ENCODE measurements at regions not wholly inside any gene's neighbourhood (a gene's known extent, or its start where the extent isn't known, plus 50 kb on each side); places are given as distances from the start of the nearest gene placed in this dataset.
"Not testable (repeated sequence)": the region's sequence is repeated elsewhere in the genome, so short reads cannot be mapped to it uniquely, and the experiment has no call there.

GRCh38 chr4:64216741-64217140 lies 192.5 kb downstream of the TECRL start:
- no peak for DNase-seq

DNA sequence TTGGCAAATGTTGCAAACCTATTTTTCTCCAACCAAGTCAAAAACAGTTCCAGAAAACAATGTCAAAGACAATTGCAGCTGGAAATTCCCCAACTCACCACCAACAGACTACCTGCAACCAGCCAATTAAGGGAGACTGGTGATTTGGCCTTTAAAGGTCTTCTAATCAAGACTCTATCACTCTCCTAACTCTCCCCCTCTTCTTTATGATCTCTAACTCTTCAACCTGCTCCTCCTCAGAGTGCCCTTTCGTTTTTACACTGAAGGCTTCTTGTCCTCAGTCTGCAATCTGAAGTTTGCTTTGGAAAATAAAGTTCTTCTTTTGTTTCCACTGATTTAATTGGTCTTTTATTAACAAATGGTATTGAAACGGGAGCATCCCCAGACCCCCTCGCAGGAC lies 203.9 kb downstream of the TECRL start:
- DNase-seq, result no peak

DNA sequence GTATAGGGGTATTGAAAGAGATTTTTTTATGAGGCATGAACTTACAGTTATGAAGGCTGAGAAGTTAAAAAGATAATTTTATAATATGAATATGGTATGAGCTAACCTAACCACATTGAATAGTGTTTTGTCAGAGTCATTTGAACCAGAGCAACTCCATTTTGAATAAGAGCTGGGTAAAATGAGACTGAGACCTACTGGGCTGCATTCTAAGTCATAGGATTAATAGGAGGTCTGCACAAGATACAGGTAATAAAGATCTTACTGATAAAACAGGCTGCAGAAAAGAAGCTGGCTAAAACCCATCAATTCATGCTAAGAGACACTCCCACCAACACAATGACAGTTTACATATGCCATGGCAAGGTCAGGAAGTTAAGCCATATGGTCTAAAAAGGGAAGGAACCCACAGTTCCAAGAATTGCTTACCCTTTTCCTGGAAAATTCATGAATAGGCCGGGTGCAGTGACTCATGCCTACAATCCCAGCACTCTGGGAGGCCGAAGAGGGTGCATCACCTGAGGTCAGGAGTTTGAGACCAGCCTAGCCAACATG lies 209.2 kb downstream of the TECRL start:
- DNase-seq, result no peak

DNA sequence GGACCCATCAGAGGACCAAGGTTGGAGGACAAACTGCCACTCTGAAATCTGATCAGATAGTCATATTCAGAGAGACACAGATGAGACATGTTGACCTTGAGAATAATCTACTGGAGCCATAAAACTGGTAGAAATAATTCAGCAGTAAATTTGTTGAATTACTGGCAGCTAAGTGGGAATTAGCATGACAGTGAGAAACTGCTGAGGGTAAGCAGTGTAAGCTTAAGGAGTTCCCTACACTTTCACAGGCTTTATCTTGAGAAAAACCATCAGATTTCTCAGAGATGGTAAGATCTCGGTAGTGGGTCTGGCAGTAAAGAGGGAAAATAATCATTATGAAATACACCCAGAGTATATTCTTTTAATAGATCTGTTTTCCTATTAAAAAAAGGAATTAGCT lies 213.7 kb downstream of the TECRL start:
- no peak for DNase-seq

DNA sequence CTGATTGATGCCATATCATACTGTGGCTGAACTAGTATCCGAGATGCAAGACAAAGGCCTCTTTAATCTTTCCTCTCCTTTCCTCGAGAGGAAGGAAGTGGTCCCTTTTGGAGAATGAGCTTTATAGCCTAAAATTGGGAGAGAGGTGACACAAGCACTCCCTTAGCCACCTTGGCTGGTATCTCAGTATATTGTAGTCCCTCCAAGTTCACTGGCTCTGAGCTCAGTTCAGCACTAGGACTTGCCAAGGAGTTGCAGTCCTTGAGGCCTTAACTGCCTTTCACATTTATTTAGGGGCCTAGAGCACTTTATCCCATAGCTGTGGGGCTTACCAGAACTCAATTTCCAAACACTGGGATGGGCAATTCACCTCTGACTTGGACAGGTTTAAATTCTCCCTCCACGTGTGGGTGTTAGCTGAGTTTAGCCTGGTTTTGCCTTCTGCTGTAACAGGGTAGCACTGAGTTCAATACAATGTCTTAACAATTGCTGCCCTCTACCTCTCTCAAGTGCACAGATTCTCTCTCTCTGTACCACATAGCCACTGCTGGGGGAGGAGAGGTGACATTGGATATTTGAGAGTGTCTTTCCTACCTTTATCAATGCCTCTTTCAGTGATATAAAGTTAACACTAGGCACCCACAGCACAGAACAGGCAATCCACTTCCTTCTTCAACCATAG lies 216.4 kb downstream of the TECRL start:
- no peak for DNase-seq

DNA sequence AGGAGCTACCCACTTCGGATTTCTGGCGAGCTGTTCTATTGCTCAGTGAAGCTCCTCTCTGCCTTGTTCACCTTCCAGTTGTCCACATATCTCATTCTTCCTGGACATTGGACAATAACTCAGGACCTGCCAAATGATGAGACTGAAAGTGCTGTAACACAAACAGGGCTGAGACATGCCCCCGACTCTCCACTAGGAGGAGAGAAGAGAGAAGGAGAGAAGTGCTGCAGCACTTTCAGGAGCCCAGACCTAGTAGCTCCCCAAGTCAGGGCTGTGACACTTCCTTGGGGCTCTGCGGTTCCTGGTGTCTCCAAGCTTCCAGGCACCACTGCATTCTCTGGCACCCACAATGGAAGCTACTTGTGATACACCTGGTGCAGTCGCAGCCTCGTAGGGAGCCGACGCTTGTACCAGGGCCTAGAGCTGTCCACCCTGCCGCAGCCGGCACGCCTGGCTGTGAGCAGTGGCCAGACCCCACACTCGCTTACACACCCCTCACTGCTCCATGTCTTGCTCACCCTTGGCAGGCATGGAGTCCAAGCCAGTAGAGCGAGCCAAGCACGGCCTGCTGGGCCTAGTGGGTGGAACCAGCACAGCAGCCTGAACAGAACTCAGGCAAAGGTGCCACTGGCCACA lies 234.9 kb downstream of the TECRL start:
- DNase-seq, result no peak

GRCh38 chr4:64166365-64166764 lies 242.9 kb downstream of the TECRL start:
- DNase-seq, result no peak

DNA sequence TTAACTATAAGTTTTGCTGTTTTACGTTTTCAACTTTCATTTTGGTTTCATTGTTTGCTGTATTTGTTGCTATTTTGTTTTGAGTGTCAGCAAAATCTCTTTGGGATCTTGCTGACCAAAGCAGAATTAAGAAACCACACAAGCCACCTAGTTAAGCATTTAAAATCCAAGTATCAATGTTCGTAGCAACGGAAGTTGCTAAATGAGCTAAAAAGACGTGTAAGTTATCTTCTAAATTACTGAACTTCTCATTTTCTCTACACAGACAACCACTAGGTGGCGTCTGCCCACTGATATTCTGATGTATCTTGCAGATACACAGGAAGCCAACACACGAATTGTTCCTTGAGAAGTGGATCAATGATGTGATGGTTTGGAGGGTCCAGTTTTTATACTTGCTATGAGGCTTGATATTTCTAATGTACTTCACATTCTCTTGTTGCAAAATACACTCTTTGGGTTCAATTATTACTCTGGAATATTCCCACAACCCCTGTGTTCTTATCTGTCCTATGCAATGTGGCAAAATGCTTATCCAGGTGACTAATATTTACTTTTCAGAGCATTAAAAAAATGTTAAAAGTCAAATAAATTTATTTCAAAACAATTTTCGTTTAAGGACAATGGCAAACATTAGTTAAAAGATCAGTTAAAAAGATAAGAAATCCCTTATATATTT lies 250.5 kb downstream of the TECRL start:
- peak; percentile 68 for DNase-seq

DNA sequence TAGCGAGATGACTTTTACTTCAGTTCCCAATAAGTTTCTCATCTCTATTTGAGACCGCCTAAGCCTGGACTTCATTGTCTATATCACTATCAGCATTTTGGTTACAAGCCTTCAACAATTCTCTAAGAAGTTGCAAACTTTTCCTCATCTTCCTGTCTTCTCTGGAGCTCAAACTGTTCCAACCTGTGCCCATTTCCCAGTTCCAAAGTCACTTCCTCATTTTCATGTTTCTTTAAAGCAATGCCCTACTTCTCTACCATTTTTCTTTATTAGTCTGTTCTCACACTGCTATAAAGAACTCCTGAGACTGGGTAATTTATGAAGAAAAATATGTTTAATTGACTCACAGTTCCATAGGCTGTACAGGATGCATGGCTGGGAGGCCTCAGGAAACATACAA lies 251.9 kb downstream of the TECRL start:
- no peak for DNase-seq

GRCh38 chr4:64156253-64156652 lies 253.0 kb downstream of the TECRL start:
- DNase-seq, result no peak

- no peak for DNase-seq
Observed at GRCh38 chr4:64146030-64146429, 263.2 kb downstream of the TECRL start.

- no peak for DNase-seq
Observed at GRCh38 chr4:64144994-64145393, 264.3 kb downstream of the TECRL start.

DNA sequence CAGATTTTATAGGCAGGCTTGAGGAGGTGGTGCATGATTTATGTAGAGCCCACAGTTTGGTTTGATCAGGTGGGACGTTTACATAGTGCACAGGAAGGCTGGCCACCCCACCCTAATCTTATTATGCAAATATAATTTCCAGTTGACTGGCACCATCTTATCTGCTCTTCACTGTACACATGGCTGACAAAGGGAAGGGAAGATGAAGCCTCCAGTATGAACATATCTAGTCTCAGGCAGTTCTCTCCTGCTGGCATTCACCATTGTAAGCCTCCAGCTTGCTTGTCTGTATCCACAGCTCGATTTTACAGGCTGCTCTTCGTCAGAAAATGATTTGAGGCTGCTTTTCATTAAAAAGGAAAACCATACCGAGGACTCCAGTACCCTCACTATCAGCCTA lies 278.3 kb downstream of the TECRL start:
- no peak for DNase-seq

DNA sequence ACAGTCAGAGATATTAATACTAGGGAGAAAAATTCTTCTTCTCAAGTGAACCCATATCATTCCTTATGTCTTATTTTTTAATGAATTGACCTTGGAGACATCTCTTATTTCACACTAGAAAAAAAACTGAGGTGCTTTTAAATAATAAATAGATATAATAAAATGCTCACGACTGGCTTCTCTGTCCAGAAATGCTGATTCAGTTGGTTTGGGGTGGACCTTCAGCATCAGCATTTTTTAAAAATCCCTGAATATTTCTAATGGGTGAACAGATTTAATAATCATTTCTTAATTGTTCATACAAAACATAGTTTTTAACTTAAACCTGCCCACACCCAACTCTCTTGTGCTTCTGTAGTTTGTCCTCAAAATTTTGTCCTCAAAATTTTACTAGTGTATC lies 283.9 kb downstream of the TECRL start:
- no peak for DNase-seq

GRCh38 chr4:64121803-64122202 lies 287.4 kb downstream of the TECRL start:
- no peak for DNase-seq

DNA sequence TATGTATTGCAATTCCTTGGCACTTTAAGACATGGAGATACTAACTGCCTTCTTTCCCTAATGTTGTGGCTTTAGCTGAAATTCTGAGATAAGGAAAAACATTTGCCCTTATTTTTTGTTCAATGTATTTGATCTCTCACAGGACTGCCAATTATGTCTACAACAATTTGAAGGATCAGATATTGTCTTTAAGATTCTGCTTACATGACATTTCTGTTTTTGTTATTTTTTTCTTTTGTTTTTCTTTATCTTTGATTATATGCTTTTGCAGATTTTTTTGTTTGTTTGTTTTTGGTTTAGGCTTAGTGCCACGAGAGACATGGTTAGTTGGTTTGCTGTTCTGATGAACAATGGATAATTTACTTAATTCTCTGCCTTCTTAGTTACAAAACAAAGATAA lies 303.3 kb downstream of the TECRL start:
- no peak for DNase-seq

GRCh38 chr4:64095398-64095797 lies 313.9 kb downstream of the TECRL start:
- no peak for DNase-seq

DNA sequence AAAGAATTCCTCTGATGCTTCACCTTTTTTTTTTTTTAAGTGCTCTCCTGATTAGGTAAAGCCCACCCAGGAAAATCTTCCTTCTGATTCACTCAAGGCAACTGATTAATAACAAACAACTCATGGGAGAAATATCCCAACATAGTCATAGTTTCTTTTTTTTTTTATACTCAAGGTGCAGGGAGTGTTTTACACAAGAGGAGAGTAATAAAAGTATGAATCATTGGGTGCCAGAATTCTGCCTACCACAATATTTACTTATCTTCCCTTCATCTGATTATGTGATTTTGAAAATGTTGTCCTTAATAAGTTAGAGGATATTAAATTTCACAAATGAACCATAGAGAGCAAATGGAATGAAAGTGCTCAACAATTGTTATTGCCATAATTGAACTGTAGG lies 329.9 kb downstream of the TECRL start:
- no peak for DNase-seq

DNA sequence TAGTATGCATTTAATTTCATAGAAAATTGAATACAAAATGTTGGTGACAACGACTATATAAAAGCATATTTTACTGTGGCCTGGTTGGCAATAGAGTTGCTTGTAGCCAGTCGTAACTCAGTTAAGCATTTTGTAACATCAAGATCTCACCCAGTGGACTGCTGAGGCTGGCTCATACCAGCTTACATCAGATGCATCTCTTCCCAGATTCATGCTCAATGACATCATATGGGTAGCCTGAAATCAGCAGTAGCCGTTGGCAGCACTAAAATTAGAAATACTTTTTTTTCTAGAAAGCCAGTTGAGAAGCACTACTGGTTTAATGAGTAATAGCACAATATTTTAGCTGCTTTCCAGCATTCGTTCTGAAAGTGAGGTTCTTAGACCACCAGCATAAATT lies 341.2 kb downstream of the TECRL start:
- no peak for DNase-seq

DNA sequence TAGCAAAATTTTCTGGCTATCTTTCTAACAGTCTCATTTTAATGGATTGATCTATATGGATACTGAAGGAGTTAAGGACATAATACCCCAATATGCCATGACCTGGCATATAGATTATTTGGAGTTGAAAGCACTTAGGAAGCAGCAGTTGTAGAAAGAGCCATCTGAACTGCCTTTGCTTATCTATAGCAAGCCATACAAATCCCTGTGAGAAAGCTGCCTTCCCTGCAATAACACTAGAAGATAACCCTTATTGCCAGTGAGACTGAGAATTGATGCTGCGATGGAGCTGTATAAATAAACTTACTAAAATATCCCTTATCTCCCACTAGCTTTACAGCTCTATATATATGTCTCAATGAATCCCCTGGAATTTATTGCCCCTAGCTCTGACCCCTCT lies 346.3 kb downstream of the TECRL start:
- DNase-seq, result no peak

GRCh38 chr4:64037033-64037432 lies 372.2 kb downstream of the TECRL start:
- DNase-seq, result not testable (repeated sequence)

GRCh38 chr4:64022560-64022959 lies 386.7 kb downstream of the TECRL start:
- no peak for DNase-seq

- DNase-seq, result no peak
Observed at GRCh38 chr4:64016893-64017292, 392.4 kb downstream of the TECRL start.

DNA sequence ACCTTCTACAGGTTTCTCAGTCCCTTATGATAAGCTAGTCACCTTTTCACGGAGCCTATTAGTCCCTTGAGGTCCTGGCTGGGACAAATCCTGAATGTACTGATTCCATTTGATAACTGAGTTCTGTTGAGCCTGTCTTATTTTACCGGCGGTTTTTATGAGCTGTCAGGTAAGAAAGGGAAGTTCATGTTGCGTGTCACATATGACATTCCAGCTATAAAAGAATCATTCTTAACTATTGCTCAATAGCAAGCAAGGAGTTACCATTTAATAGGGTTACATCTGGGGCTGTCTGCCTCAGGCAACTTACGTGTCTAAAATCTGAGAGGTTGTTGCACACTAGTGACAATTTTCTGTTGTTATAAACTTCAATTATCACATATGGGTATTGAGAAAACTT lies 394.6 kb downstream of the TECRL start:
- no peak for DNase-seq

Measured in stimulated activated CD4-positive, alpha-beta T cell treated with anti-CD3 and anti-CD28 coated beads, Interleukin-15, amount 100 ng/mL, for 24 hours (primary cell).